Caco-2 (cell line): ENCODE measurements at regions not wholly inside any gene's neighbourhood (a gene's known extent, or its start where the extent isn't known, plus 50 kb on each side); places are given as distances from the start of the nearest gene placed in this dataset.

ENCODE experiments used
- BruUV-seq: library from RNA; stranded (reverse); fragments of 400-500 nt; replicated peaks from 2 replicates; lab custom pipeline; 2021; lab: Mats Ljungman, UMichigan
- CTCF ChIA-PET: fragments of 300-600 bp; sonication (Branson Sonifier 250); formaldehyde crosslinking; loops from one replicate; lab custom pipeline; 2022; ENCODE audit warnings: antibody characterized with exemption; lab: Charles Lee
- POLR2A ChIA-PET: fragments of 300-600 bp; sonication (Branson Sonifier 250); formaldehyde crosslinking; loops from one replicate; lab custom pipeline; 2022; ENCODE audit warnings: antibody characterized with exemption; lab: Charles Lee
- DNase-seq, 2 experiments: peaks; one replicate each; pipeline versions ENCODE4 v3.0.0 to v3.0.0-alpha.2; 2020 to 2022
- H3K27me3 ChIP-seq: replicated peaks from 2 replicates; pipeline ENCODE4 v1.6.0; 2011; ENCODE audit warnings: low read length; ENCODE audit not compliant: control insufficient read depth, insufficient read depth
- H3K36me3 ChIP-seq: 2 replicates; pipeline ENCODE4 v1.5.1; 2011; ENCODE audit warnings: low read length; ENCODE audit not compliant: control insufficient read depth, insufficient read depth
- H3K4me1 ChIP-seq: fragments of 250-450 bp; sonication (Bioruptor Pico); 2 replicates; pipeline ENCODE4 v1.5.1; 2020; ENCODE audit warnings: mild to moderate bottlenecking
- H3K4me3 ChIP-seq: 2 replicates; pipeline ENCODE4 v1.5.1; 2011; ENCODE audit warnings: low read depth, mild to moderate bottlenecking, control low read depth, low read length
- H3K9me3 ChIP-seq: fragments of 250-450 bp; sonication (Bioruptor Pico); 2 replicates; pipeline ENCODE4 v1.5.1; 2020; ENCODE audit warnings: mild to moderate bottlenecking, moderate library complexity
- H3K27ac Mint-ChIP-seq: one replicate; pipeline ENCODE4 v1.8.0; 2022; ENCODE audit warnings: mixed read lengths; ENCODE audit not compliant: unreplicated experiment
- H3K27me3 Mint-ChIP-seq: one replicate; pipeline ENCODE4 v1.8.0; 2022; ENCODE audit warnings: mixed read lengths; ENCODE audit not compliant: insufficient read depth, unreplicated experiment
- H3K36me3 Mint-ChIP-seq: one replicate; pipeline ENCODE4 v1.8.0; 2022; ENCODE audit warnings: mild to moderate bottlenecking, mixed read lengths; ENCODE audit not compliant: insufficient read depth, unreplicated experiment
- H3K4me1 Mint-ChIP-seq: one replicate; pipeline ENCODE4 v1.8.0; 2022; ENCODE audit warnings: low read depth, mixed read lengths; ENCODE audit not compliant: unreplicated experiment
- H3K4me3 Mint-ChIP-seq: one replicate; pipeline ENCODE4 v1.8.0; 2022; ENCODE audit warnings: mild to moderate bottlenecking, moderate library complexity, mixed read lengths; ENCODE audit not compliant: unreplicated experiment
- H3K9me3 Mint-ChIP-seq: one replicate; pipeline ENCODE4 v1.8.0; 2022; ENCODE audit warnings: mixed read lengths; ENCODE audit not compliant: unreplicated experiment
- intact Hi-C: fragments of 100-400 bp; cut with micrococcal nuclease; formaldehyde crosslinking; loops from one replicate; pipeline ENCODE4 v1.10.0; 2022; ENCODE audit not compliant: unreplicated experiment
- TF ChIP-seq, protein P1 (sequence below), 2 experiments: fragments of 200-600 bp in 1 of 2; IDR thresholded peaks; 1 replicate in 1 of 2; 2 replicates in 1 of 2; pipeline versions ENCODE4 v1.5.1 to v1.8.0; 2011 to 2022; ENCODE audit warnings: antibody characterized with exemption in 1 of 2, control low read depth in 1 of 2, inconsistent platforms in 1 of 2, low read depth in 1 of 2, low read length in 1 of 2, mild to moderate bottlenecking in 1 of 2, moderate library complexity in 1 of 2; ENCODE audit not compliant: insufficient read depth in 1 of 2, severe bottlenecking in 1 of 2, unreplicated experiment in 1 of 2

DNA sequence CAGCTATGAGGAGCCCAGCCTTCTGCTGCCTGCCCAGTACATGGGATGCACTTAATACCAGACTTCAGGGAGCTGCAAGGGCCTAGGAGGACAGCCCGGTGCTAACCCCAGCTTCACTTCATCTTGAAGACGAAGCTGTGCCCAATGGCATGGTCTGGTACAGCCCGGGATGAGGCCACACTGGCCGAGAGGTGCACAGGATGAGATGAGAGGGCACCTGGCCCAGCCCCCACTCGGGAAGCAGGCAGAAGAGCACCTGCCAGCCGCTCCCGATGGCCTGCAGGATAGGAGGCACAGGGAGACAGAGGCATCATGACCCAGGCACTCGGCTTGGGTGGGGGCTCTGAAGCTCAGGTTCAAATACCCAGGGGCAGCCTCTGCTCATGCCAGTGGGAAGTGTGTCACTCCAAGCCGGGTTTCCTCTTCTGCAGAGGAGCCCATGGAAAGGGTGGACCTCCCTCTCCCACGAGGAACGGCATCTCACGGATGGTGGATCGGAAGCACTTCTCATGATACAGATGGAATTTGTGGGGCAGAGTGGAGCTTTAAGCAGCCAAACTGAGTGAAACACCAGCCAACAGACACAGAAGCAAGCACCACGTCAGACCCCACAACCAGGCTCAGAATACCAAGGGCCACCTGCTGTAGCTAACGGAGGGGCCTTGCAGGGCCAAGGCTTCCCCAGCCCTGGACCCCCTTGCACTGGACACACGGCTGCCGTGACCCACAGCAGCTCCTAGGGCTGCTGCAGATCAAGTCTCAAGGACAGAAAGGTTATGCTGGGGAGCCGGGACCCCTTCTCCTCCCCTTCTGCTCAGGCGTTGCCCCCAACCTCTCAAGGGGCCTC lies 875.2 kb downstream of the BRD1 start:
- H3K27me3 Mint-ChIP-seq: peaks cover 4% of the 10 kb centered on the region
- H3K4me1 Mint-ChIP-seq: no peaks in the 10 kb centered on the region
- no TSS peak for BruUV-seq
- TF ChIP-seq, protein P1, sequence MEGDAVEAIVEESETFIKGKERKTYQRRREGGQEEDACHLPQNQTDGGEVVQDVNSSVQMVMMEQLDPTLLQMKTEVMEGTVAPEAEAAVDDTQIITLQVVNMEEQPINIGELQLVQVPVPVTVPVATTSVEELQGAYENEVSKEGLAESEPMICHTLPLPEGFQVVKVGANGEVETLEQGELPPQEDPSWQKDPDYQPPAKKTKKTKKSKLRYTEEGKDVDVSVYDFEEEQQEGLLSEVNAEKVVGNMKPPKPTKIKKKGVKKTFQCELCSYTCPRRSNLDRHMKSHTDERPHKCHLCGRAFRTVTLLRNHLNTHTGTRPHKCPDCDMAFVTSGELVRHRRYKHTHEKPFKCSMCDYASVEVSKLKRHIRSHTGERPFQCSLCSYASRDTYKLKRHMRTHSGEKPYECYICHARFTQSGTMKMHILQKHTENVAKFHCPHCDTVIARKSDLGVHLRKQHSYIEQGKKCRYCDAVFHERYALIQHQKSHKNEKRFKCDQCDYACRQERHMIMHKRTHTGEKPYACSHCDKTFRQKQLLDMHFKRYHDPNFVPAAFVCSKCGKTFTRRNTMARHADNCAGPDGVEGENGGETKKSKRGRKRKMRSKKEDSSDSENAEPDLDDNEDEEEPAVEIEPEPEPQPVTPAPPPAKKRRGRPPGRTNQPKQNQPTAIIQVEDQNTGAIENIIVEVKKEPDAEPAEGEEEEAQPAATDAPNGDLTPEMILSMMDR (IDR thresholded peaks at IDR 0.05; ENCODE audit: insufficient read depth in 1 of 2, low read depth in 1 of 2, low read length in 1 of 2, severe bottlenecking in 1 of 2, unreplicated experiment in 1 of 2): no peak
- H3K9me3 Mint-ChIP-seq: peaks cover 25% of the 10 kb centered on the region
- CTCF ChIA-PET: interaction anchor here (0.6 kb wide), 1 partner anchor 728 kb away, joined by 7 read pairs; no protein-coding TSS in a partner anchor
- no peak overlapping the region for H3K4me3 ChIP-seq
- H3K9me3 ChIP-seq: no peaks in the 10 kb centered on the region
- DNase-seq: no peak
- POLR2A ChIA-PET: no interaction called here
- H3K27ac Mint-ChIP-seq: no peak overlapping the region
- H3K36me3 ChIP-seq: no peaks in the 10 kb centered on the region
- H3K4me3 Mint-ChIP-seq: no peak overlapping the region
- no peaks in the 10 kb centered on the region for H3K4me1 ChIP-seq
- no peaks in the 10 kb centered on the region for H3K27me3 ChIP-seq
- intact Hi-C loops: no loop called here
- no peaks in the 10 kb centered on the region for H3K36me3 Mint-ChIP-seq

DNA sequence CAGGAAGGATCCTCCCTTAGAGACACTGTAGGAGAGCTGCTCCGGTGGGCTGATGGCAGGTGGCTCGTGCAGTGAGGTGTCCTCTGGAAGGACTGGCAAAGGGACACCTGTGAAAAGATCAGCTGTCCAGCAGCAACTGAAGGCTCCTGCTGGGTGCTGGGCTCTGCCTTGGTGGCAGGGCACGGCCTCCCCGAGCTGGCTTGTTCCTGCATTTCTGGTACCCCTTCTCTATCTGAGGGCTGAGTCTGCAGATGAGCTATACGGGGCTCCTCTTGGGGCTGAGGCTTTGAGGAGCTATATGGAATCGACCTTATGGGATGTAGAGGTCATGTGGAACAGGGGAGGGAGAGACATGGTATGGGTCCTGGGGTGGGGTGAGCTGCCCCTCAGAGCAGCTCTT lies 875.8 kb downstream of the BRD1 start:
- intact Hi-C loops: no loop called here
- Histone ChIP-seq H3K36me3 (no peaks in the 10 kb centered on the region), H3K4me3 (no peak overlapping the region), H3K4me1 (no peaks in the 10 kb centered on the region), H3K27me3 (no peaks in the 10 kb centered on the region), H3K9me3 (no peaks in the 10 kb centered on the region)
- BruUV-seq: no TSS peak
- POLR2A ChIA-PET: no interaction called here
- TF ChIP-seq, protein P1 (IDR thresholded peaks at IDR 0.05; ENCODE audit: insufficient read depth in 1 of 2, low read depth in 1 of 2, low read length in 1 of 2, severe bottlenecking in 1 of 2, unreplicated experiment in 1 of 2): no peak
- CTCF ChIA-PET: interaction anchor here (0.6 kb wide), 1 partner anchor 727 kb away, joined by 7 read pairs; no protein-coding TSS in a partner anchor
- H3K4me1 Mint-ChIP-seq: no peaks in the 10 kb centered on the region
- DNase-seq: no peak
- peaks cover 18% of the 10 kb centered on the region for H3K9me3 Mint-ChIP-seq
- H3K4me3 Mint-ChIP-seq: no peak overlapping the region
- H3K27me3 Mint-ChIP-seq: peaks cover 4% of the 10 kb centered on the region
- no peak overlapping the region for H3K27ac Mint-ChIP-seq
- H3K36me3 Mint-ChIP-seq: no peaks in the 10 kb centered on the region

DNA sequence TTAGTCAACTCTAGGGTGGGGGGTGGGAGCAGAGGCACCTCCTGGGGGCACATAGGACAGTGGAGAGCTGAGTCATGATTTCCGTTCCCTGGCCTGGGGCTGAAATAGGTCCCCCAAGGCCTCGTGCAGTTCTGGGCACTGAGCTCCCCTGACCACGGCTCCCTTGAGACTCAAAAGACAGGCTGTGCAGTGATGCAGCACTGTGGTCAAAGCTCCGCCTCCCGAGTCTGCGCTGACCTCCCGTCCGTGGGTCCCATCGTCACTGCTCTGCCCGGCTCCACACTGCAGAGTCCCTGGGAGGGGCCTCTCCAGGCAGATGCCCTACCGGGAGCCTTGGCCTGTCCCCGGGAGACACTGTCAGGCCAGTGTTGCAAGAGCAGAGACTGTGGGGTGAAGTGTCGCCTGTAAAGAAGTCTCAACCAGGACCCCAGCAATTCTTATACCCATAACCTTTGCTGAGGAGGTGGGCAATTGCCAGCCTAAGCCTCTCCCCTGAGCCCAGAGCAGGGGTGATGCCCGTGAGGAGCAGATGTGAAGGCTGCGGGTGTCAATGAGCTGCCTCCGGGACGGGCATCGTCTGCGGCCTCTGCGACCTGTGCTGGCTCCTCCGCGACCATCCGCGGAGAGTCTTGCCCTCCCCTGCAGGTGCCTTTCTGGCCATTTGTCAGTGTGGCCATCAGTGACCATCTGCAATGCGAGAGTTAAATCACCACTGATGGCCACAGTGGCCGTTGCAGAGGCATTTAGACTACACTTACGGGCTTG lies 877.3 kb downstream of the BRD1 start:
- H3K27me3 ChIP-seq: no peaks in the 10 kb centered on the region
- TF ChIP-seq, protein P1 (IDR thresholded peaks at IDR 0.05; ENCODE audit: insufficient read depth in 1 of 2, low read depth in 1 of 2, low read length in 1 of 2, severe bottlenecking in 1 of 2, unreplicated experiment in 1 of 2): no peak
- Mint-ChIP-seq H3K36me3 (no peaks in the 10 kb centered on the region), H3K4me3 (no peak overlapping the region), H3K27ac (no peak overlapping the region), H3K27me3 (peaks cover 4% of the 10 kb centered on the region), H3K4me1 (no peaks in the 10 kb centered on the region), H3K9me3 (peaks cover 8% of the 10 kb centered on the region)
- DNase-seq: no peak
- ChIA-PET CTCF (interaction anchor here (0.6 kb wide), 1 partner anchor 64 kb away, joined by 3 read pairs; no protein-coding TSS in a partner anchor), POLR2A (no interaction called here)
- BruUV-seq: no TSS peak
- intact Hi-C loops: no loop called here
- no peaks in the 10 kb centered on the region for H3K9me3 ChIP-seq
- no peaks in the 10 kb centered on the region for H3K4me1 ChIP-seq
- H3K36me3 ChIP-seq: no peaks in the 10 kb centered on the region
- H3K4me3 ChIP-seq: no peak overlapping the region
